ENCODE measurements at regions not wholly inside any gene's neighbourhood (a gene's known extent, or its start where the extent isn't known, plus 50 kb on each side); places are given as distances from the start of the nearest gene placed in this dataset.

GRCh38 chr2:128564551-128564950 is 245.9 kb upstream of the HS6ST1 start:
- no peak for TF ChIP-seq CTCF (IDR thresholded peaks at IDR 0.05)

GRCh38 chr2:128565441-128565840 is 246.8 kb upstream of the HS6ST1 start:
- no peak overlapping the region for H3K4me3 ChIP-seq (ENCODE audit: low read depth in 1 of 2, low read length in 1 of 2)
- no peaks in the 10 kb centered on the region for H3K4me1 ChIP-seq (ENCODE audit: control insufficient read depth in 1 of 2, insufficient read depth in 1 of 2, low read depth in 1 of 2, low read length in 1 of 2)
- H3K9me3 ChIP-seq, result no peaks in the 10 kb centered on the region
- H3K36me3 ChIP-seq, result no peaks in the 10 kb centered on the region
- TF ChIP-seq CTCF (IDR thresholded peaks at IDR 0.05), result no peak
- no peak overlapping the region for H3K27ac ChIP-seq
- H3K27me3 ChIP-seq, result no peaks in the 10 kb centered on the region

More at GRCh38 chr2:128564551-128564950, 245.9 kb upstream of the HS6ST1 start:
- Histone ChIP-seq H3K4me1 (ENCODE audit: control insufficient read depth in 1 of 2, insufficient read depth in 1 of 2, low read depth in 1 of 2, low read length in 1 of 2) (no peaks in the 10 kb centered on the region), H3K9me3 (no peaks in the 10 kb centered on the region), H3K27me3 (no peaks in the 10 kb centered on the region), H3K4me3 (ENCODE audit: low read depth in 1 of 2, low read length in 1 of 2) (no peak overlapping the region), H3K27ac (no peak overlapping the region), H3K36me3 (no peaks in the 10 kb centered on the region)

- TF ChIP-seq CTCF (IDR thresholded peaks at IDR 0.05), result no peak
- Histone ChIP-seq H3K27me3 (no peaks in the 10 kb centered on the region), H3K4me3 (ENCODE audit: low read depth in 1 of 2, low read length in 1 of 2) (no peak overlapping the region), H3K27ac (no peak overlapping the region), H3K9me3 (no peaks in the 10 kb centered on the region), H3K36me3 (no peaks in the 10 kb centered on the region), H3K4me1 (ENCODE audit: control insufficient read depth in 1 of 2, insufficient read depth in 1 of 2, low read depth in 1 of 2, low read length in 1 of 2) (no peaks in the 10 kb centered on the region)
Measured at GRCh38 chr2:128566671-128567070, 248.0 kb upstream of the HS6ST1 start.

GRCh38 chr2:128568106-128568505 is 249.4 kb upstream of the HS6ST1 start:
- no peaks in the 10 kb centered on the region for H3K9me3 ChIP-seq
- no peak for TF ChIP-seq CTCF (IDR thresholded peaks at IDR 0.05)
- H3K27ac ChIP-seq, result no peak overlapping the region
- H3K36me3 ChIP-seq, result no peaks in the 10 kb centered on the region
- no peak overlapping the region for H3K4me3 ChIP-seq (ENCODE audit: low read depth in 1 of 2, low read length in 1 of 2)
- no peaks in the 10 kb centered on the region for H3K4me1 ChIP-seq (ENCODE audit: control insufficient read depth in 1 of 2, insufficient read depth in 1 of 2, low read depth in 1 of 2, low read length in 1 of 2)
- no peaks in the 10 kb centered on the region for H3K27me3 ChIP-seq

GRCh38 chr2:128573116-128573515 is 254.4 kb upstream of the HS6ST1 start:
- no peak for TF ChIP-seq CTCF (IDR thresholded peaks at IDR 0.05)
- Histone ChIP-seq H3K9me3 (no peaks in the 10 kb centered on the region), H3K4me1 (ENCODE audit: control insufficient read depth in 1 of 2, insufficient read depth in 1 of 2, low read depth in 1 of 2, low read length in 1 of 2) (no peaks in the 10 kb centered on the region), H3K36me3 (no peaks in the 10 kb centered on the region), H3K4me3 (ENCODE audit: low read depth in 1 of 2, low read length in 1 of 2) (no peak overlapping the region), H3K27me3 (no peaks in the 10 kb centered on the region), H3K27ac (no peak overlapping the region)

GRCh38 chr2:128573531-128573930 is 254.9 kb upstream of the HS6ST1 start:
- no peaks in the 10 kb centered on the region for H3K9me3 ChIP-seq
- no peak for TF ChIP-seq CTCF (IDR thresholded peaks at IDR 0.05)
- no peaks in the 10 kb centered on the region for H3K4me1 ChIP-seq (ENCODE audit: control insufficient read depth in 1 of 2, insufficient read depth in 1 of 2, low read depth in 1 of 2, low read length in 1 of 2)

More at GRCh38 chr2:128573531-128573930, 254.9 kb upstream of the HS6ST1 start:
- Histone ChIP-seq H3K27ac (no peak overlapping the region), H3K27me3 (no peaks in the 10 kb centered on the region), H3K4me3 (ENCODE audit: low read depth in 1 of 2, low read length in 1 of 2) (no peak overlapping the region), H3K36me3 (no peaks in the 10 kb centered on the region)
